ENCODE measurements at regions not wholly inside any gene's neighbourhood (a gene's known extent, or its start where the extent isn't known, plus 50 kb on each side); places are given as distances from the start of the nearest gene placed in this dataset.

DNA sequence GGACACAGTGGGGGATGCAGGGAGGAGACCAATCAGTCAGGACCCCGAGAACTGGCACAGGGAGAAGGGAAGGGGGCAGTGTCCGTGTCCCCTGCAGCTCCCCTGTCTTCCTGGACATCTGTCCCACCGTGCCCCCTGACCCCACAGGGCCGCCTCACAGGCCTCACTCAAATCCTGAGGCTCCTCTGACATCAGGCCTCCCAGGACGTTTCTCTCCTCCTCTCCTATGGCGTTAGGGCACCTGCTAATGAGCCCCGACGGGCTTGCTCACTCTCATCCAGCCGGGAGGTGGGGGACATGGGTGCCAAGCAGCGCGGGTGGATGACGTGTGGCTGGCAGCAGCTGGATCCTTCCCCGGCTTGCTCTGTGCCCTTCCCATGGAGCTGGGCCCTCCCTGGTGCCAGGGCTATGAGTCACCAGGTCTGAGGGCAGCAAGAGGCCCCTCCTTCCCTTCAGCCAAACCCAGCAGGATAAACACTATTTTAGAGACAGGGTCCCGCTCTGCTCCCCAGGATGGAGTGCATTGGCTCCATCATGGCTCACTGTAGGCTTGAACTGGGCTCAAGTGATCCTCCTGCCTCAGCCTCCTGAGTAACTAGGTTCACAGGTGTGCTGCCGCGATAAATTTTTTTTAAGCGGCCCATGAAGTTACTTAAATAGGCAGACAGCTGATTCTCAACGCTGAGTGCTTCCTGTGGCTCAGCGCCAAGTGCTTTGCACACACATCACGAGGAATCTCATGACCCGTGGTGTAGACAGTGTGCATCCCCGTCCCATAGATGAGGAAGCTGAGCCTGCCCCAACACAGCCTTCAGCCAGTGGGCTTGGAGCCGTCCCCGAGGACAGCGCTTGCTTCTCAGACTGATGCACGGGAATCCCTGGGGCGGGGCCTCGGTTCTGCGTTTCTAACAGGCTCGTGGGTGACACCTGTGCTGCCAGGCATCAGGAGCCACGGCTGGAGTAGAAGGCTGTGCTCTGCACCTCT is 64.5 kb upstream of the HDAC4 start:
- Histone ChIP-seq H3K4me3 (ENCODE audit: low read depth, low read length) (no peak overlapping the region), H3K27ac (ENCODE audit: extremely low read depth, low read depth, low read length) (no peak overlapping the region), H3K36me3 (ENCODE audit: control insufficient read depth in 2 of 2, insufficient read depth in 1 of 2, low read length in 2 of 2) (no peaks in the 10 kb centered on the region), H3K9me3 (ENCODE audit: control insufficient read depth, insufficient read depth, low read depth, low read length) (no peaks in the 10 kb centered on the region), H3K4me1 (ENCODE audit: control insufficient read depth, insufficient read depth, low read length) (no peaks in the 10 kb centered on the region)
- CTCF ChIA-PET: interaction anchor here (0.6 to 0.7 kb wide), 2 partner anchors 92 to 397 kb away, joined by 3 read pairs; no protein-coding TSS in a partner anchor
- TF ChIP-seq YY1 (tag by site-specific recombination; IDR thresholded peaks at IDR 0.05) (no peak), PBX3 (CRISPR knock-in tag; IDR thresholded peaks at IDR 0.05) (no peak), ZNF112 (tag by site-specific recombination; IDR thresholded peaks at IDR 0.05) (no peak), ZXDB (tag by site-specific recombination; IDR thresholded peaks at IDR 0.05) (no peak), ZNF501 (tag by site-specific recombination; IDR thresholded peaks at IDR 0.05) (no peak), OSR2 (tag by site-specific recombination; IDR thresholded peaks at IDR 0.05) (no peak), ZNF747 (tag by site-specific recombination; IDR thresholded peaks at IDR 0.05) (no peak), GLIS2 (tag by site-specific recombination; IDR thresholded peaks at IDR 0.05) (no peak), ZNF433 (tag by site-specific recombination; IDR thresholded peaks at IDR 0.05; ENCODE audit: low read depth) (no peak), ZNF830 (tag by site-specific recombination; IDR thresholded peaks at IDR 0.05; ENCODE audit: low read depth) (no peak), KLF10 (tag by site-specific recombination; IDR thresholded peaks at IDR 0.05) (no peak)
- TF ChIP-seq, protein P1, sequence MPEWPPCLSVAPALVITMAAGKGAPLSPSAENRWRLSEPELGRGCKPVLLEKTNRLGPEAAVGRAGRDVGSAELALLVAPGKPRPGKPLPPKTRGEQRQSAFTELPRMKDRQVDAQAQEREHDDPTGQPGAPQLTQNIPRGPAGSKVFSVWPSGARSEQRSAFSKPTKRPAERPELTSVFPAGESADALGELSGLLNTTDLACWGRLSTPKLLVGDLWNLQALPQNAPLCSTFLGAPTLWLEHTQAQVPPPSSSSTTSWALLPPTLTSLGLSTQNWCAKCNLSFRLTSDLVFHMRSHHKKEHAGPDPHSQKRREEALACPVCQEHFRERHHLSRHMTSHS (tag by site-specific recombination; IDR thresholded peaks at IDR 0.05): no peak
- TF ChIP-seq, protein P2, sequence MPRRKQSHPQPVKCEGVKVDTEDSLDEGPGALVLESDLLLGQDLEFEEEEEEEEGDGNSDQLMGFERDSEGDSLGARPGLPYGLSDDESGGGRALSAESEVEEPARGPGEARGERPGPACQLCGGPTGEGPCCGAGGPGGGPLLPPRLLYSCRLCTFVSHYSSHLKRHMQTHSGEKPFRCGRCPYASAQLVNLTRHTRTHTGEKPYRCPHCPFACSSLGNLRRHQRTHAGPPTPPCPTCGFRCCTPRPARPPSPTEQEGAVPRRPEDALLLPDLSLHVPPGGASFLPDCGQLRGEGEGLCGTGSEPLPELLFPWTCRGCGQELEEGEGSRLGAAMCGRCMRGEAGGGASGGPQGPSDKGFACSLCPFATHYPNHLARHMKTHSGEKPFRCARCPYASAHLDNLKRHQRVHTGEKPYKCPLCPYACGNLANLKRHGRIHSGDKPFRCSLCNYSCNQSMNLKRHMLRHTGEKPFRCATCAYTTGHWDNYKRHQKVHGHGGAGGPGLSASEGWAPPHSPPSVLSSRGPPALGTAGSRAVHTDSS (tag by site-specific recombination; IDR thresholded peaks at IDR 0.05): no peak
- POLR2A ChIA-PET: no interaction called here

DNA sequence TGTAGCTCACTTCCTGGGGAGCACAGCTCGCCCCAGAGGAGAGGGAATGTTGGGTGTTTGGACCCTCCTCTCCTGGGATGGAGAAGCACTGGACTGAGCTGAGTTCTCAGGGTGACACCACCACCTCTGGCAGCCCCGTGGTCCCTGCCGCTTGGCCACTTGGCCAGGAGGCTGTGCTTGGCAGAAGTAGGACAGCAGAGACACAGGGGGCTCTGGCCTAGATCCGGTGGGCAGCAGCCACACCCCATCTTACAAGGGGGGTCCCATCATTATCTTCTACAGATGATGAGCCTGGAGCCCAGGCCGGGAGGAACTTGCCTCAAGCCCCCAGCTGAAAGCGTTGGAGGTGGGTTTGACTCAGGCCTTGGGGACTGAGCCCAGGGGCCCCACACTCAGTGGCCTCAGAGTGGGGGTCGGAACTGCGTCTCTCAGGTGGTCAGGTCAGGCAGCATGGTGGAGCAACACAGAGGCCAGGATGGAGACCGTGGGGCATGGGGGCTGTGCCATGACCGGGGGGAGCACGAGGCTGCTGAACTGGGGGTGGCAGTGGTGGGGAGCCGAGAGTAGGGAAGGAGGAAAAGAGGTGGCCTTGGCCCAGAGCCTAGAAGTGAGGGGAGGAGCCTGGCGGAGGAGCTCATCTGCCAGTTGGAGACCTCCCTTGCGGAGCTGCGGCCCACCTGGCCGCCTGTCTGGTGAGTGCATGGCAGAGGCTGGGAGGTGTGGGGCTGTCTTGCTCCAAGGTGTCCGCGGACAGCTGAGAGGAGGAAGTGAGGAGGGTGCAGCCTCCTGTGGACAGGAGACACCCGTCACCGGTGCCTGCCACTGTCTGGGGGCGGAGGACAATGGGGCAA is 63.6 kb upstream of the HDAC4 start:
- POLR2A ChIA-PET: no interaction called here
- CTCF ChIA-PET: no interaction called here
- TF ChIP-seq ZNF555 (tag by site-specific recombination; conservative IDR thresholded peaks at IDR 0.05) (no peak), HOXC10 (CRISPR knock-in tag; IDR thresholded peaks at IDR 0.05) (no peak), ZNF596 (tag by site-specific recombination; IDR thresholded peaks at IDR 0.05) (no peak), ZBTB26 (tag by site-specific recombination; optimal IDR thresholded peaks at IDR 0.05) (no peak), ZNF114 (tag by site-specific recombination; IDR thresholded peaks at IDR 0.05) (no peak)

More for the DNA sequence above, 63.6 kb upstream of the HDAC4 start:
- Histone ChIP-seq H3K36me3 (ENCODE audit: control insufficient read depth in 2 of 2, insufficient read depth in 1 of 2, low read length in 2 of 2) (no peaks in the 10 kb centered on the region), H3K27ac (ENCODE audit: extremely low read depth, low read depth, low read length) (no peak overlapping the region), H3K4me1 (ENCODE audit: control insufficient read depth, insufficient read depth, low read length) (no peaks in the 10 kb centered on the region), H3K9me3 (ENCODE audit: control insufficient read depth, insufficient read depth, low read depth, low read length) (no peaks in the 10 kb centered on the region), H3K4me3 (ENCODE audit: low read depth, low read length) (no peak overlapping the region)

Data from HEK293 (cell line).